Activated naive CD4-positive, alpha-beta T cell treated with anti-CD3 and anti-CD28 coated beads, Interleukin-2, amount 50 U/mL, for 16 hours (primary cell): ENCODE measurements at regions not wholly inside any gene's neighbourhood (a gene's known extent, or its start where the extent isn't known, plus 50 kb on each side); places are given as distances from the start of the nearest gene placed in this dataset.
"Not testable (repeated sequence)": the region's sequence is repeated elsewhere in the genome, so short reads cannot be mapped to it uniquely, and the experiment has no call there.

Experiments used
- DNase-seq: peaks from one replicate; pipeline ENCODE4 v3.0.0-alpha.2; 2020

- no peak for DNase-seq
Measured at GRCh38 chr6:144793744-144794143, 508.6 kb downstream of the UTRN start.

DNA sequence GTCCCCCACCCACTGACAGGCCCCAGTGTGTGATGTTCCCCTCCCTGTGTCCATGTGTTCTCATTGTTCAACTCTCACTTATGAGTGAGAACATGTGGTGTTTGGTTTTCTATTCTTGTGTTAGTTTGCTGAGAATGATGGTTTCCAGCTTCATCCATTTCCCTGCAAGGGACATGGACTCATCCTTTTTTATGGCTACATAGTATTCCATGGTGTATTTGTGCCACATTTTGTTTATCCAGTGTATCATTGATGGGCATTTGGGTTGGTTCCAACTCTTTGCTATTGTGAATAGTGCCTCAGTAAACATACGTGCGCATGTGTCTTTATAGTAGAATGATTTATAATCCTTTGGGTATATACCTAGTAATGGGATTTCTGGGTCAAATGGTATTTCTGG is 509.9 kb downstream of the UTRN start:
- not testable (repeated sequence) for DNase-seq

- no peak for DNase-seq
Measured at GRCh38 chr6:144796070-144796469, 510.9 kb downstream of the UTRN start.

DNA sequence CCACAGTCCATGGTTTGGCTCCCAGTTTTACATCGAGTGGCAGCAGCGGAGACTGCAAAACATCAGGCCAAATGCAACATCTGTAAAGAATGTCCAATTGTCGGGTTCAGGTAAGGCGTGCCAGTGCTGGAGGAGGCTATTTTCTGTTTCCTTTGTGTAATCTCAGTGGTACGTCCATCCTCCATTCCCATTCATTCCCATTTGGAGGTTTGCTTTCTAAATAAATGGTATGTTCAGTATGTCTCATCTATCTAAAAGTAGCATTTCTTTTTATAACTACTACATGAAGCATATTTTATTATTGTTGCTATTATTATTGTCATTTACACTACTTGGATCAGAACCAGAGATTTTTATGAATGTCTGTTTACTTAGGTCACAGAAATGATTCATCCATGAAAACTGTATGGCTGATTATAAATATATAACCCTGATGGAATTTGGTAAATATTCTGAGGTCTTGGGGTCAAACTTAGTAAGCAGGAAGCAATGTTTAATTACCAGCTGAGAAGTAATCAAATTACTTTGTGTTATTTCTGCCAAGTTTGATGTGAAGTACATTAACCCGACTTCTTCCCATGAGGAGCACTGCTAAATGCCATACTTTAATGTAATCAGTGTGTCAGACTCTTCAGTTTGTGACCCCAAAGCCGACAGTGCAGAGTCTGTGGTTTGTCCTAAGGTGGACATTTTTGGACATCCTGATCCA is 512.9 kb downstream of the UTRN start:
- DNase-seq, result no peak

GRCh38 chr6:144804246-144804790 is 519.2 kb downstream of the UTRN start:
- no peak for DNase-seq

DNA sequence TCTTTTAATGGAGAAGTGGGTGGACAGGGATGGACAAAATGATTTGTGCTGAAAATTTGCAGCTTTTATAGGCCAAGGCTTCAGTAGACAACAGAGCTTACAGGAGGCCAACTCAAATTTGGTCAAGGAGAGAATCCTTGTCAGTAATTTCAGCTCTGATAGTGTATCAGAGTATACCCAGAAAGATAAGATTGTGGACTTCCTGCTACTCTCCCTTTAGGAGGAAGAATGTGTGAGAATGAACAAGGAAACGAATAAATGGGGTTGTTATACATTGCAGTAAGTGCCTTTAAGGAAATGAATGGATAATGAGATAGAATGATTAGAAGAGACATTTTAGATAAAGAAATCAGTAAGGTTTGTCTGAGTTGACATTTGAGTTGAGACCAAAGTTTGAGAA is 519.9 kb downstream of the UTRN start:
- no peak for DNase-seq

DNA sequence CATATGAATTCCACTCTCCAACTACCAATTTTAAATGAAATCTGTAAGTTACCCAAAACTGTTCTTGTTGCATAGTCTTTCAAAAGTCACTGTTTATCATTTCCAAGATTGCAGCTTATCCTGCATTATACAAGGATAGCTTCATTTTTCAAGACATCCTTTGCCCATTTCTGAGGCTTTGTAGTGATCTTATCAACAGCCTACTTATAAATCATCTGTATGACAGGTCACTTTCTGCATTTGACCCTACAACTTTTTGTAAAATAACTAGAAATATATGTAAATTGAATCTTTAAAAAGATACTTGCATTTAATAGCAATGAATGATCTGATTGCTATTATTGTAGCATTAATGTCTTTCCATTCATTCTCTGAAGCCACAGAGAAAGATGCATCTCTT is 521.1 kb downstream of the UTRN start:
- no peak for DNase-seq

DNA sequence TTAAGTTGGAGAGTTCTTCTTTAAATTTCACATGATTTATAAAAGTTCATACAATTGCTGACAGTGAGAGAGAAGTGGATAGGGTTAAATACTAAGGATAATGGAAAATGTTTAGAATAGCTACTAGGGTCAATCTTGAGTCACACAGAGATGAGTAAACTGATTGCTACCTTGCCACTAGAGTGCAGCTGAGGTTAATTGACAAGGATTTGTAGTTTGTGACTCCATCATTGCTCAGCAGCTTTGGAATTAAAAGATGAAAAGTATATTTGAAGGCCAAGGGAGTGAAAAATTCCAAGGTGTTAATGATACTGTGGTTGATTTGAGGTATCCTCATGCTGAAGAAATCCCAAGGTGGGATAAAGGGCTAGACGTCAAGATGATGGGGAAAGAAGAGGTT is 524.0 kb downstream of the UTRN start:
- DNase-seq, result no peak

DNA sequence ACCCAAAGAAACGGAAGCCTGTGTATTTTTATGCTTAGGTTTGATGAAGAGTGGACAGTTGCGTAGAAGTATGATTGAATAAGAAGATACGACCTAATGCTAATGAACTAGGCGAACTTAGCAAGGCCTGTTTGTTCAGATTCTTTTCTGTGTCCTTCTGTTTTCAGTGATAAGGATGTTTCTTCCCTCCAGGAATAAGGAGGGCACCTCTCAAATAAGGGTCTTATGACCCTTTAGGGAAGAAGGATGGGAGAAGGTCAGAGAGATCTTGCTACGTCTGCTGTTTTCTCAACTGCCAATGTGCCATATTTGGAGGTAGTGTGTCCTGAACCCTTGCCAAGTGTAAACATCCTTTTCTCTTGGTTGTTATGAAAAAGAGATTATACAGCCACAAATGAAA is 524.8 kb downstream of the UTRN start:
- DNase-seq, result no peak

GRCh38 chr6:144811140-144811539 is 526.0 kb downstream of the UTRN start:
- no peak for DNase-seq

- DNase-seq, result no peak
Measured at GRCh38 chr6:144816936-144817335, 531.8 kb downstream of the UTRN start.

- no peak for DNase-seq
Measured at GRCh38 chr6:144820270-144820669, 535.1 kb downstream of the UTRN start.

- DNase-seq, result no peak
Measured at GRCh38 chr6:144823131-144823530, 538.0 kb downstream of the UTRN start.

GRCh38 chr6:144824018-144824417 is 538.9 kb downstream of the UTRN start:
- no peak for DNase-seq

DNA sequence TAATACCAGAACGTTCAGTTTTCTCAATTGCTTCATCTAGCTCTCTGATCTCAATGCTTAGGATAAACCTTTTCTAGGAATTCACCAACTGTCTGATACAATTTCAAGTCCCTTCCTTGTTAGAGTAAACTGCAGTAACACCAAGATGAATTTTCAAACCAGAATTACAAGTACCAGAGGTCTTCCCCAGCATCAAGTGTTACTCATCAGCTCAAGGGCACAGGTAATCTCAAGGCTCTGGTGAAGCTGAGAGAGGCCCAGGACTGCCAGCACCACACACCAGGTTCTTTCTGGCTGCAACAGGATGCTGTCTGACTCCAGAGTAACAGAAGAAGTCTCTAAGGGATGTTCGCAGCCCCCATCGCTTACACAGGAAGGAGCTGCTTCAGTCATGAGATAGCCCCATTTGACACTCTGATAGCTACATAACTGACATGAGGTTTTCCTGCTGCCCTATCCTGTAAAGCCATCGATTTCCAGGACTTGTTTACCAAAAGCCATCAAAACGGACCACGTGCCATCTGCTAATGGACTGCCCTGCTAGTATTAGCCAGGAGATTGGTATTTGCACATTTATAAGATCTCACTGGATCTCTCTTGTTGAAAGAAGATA is 549.4 kb downstream of the UTRN start:
- DNase-seq, result no peak

DNA sequence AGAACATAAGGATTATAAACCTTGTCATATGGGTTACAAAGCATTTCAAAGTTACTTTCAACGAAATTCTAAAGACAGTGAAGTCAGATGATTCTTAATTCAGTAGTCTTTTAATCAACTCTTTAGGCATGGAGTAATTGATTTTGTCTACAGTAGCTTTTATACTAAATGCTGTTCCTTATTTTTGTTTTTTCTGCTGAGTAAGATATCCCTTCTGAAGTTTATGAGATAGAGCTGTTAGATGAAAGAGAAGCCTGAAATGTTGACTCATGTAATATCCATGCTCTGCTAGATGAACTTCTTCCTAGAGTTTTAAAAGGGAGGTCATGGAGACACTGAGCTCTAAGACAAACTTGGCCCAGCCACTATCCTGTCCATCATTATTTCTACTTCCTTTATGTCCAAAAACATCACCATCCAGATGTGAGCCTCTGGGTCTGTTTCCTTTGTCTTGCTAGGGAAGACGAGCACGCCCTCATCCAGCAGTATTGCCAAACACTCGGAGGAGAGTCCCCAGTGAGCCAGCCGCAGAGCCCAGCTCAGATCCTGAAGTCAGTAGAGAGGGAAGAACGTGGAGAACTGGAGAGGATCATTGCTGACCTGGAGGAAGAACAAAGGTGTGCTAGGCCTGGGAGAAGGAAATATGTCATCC is 550.3 kb downstream of the UTRN start:
- no peak for DNase-seq

DNA sequence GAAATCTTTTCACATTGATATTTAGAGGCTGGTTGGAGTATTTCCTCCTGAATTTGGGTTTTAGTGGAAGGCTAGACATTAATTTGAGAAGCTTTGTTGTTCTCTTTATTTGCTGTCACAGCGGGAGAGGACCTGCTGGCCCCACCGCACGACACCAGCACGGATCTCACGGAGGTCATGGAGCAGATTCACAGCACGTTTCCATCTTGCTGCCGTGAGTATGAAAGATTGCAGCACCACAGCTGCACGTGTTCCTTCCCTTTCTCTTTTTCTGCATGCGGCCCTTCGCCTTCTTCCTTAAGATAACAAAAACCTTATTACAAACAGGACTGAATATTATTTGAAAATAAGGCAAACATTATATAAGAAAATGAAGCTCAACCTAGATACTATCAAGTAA is 555.5 kb downstream of the UTRN start:
- no peak for DNase-seq

DNA sequence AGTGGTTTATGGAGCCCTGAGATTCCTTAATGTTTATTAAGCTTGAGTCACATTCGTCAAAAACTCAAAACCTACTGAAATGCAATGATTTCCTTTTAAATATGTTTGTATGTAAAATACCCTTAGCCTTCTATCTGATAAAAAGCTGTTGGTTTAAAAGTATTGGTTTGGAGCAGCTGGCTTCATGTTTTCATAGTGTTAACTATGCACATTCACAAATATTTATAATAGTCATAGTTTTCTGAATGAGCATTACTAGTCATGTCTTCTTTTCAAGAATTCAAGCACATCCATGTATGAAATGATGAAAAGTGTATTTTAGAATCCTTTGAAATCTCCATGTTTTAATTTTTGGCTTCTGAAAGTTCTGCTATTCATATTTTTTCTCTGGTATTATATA is 558.6 kb downstream of the UTRN start:
- no peak for DNase-seq

DNA sequence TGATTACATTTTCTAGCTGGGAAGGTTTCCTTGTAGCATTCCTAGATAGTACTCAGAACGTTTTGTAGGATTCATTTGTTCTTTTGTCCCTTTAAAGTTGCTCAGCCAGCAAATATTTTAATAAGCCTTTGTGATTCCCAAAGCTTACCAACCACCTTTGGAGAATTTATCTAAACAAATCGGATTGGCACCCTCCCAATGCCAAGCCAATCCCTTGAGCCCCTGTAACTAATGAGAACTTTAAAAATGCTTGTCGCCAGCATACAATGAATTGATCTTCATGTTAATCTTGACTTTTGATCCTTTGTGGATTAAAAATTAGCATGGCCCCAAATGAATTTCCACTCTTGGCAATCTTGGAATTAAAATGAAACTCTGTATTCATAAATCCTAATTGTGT is 559.5 kb downstream of the UTRN start:
- DNase-seq, result no peak

DNA sequence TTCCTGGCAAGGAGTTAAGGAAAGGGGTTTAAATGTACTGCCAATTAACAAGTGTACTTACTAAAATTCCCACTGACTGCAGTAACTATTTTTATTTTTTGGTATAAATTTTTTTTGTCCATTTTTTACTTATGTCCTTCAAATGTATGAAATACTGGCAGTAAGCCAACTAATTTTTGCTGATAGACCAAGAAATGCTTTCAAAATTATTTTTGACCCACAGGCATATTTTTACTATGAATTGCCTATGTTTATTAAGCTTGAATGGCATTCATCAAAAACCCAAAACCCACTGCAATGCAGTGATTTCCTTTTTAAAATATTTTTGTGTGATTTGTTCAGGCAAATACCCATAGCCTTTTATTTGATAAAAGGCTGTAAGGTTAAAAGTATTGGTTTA is 560.1 kb downstream of the UTRN start:
- no peak for DNase-seq

DNA sequence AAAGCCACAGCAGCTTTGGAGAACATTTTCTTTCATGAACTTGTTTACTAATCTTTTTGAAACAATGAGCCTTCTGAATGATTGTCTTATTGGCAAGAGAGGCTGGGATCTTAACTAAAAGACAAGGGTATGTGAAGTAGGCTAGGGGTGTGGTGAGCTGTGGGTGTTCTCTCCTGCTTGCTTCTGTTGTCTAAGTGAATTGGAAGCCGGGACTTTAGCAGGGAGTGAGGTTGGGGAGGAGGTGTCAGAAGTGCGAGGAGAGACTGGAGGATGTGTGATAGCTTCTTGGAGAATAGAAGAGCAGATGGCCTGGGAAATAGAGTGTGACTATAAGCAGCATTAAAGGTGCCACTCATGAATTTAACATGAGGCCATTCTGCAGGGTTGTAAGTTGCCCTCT is 562.8 kb downstream of the UTRN start:
- DNase-seq, result no peak

GRCh38 chr6:144849920-144850319 is 564.8 kb downstream of the UTRN start:
- no peak for DNase-seq

- DNase-seq, result no peak
Measured at GRCh38 chr6:144853603-144854002, 568.5 kb downstream of the UTRN start.

- no peak for DNase-seq
Measured at GRCh38 chr6:144854654-144855053, 569.5 kb downstream of the UTRN start.
